Testis (tissue), 2 donors: ENCODE measurements at regions not wholly inside any gene's neighbourhood (a gene's known extent, or its start where the extent isn't known, plus 50 kb on each side); places are given as distances from the start of the nearest gene placed in this dataset.

Experiments used
- POLR2A ChIP-seq: fragments of 450-650 bp; IDR thresholded peaks from one replicate; pipeline ENCODE4 v1.6.1; 2017; ENCODE audit warnings: antibody characterized with exemption, mild to moderate bottlenecking, moderate library complexity
- TF ChIP-seq, protein P1 (sequence below), 3 experiments: fragments of 450-650 bp in 2 of 3; fragments of 200-600 bp in 1 of 3; sonication (generic) in 1 of 3; IDR thresholded peaks; one replicate each; pipeline ENCODE4 v1.5.1; 2016 to 2019; ENCODE audit warnings: antibody characterized with exemption in 3 of 3, mild to moderate bottlenecking in 2 of 3, moderate library complexity in 1 of 3

DNA sequence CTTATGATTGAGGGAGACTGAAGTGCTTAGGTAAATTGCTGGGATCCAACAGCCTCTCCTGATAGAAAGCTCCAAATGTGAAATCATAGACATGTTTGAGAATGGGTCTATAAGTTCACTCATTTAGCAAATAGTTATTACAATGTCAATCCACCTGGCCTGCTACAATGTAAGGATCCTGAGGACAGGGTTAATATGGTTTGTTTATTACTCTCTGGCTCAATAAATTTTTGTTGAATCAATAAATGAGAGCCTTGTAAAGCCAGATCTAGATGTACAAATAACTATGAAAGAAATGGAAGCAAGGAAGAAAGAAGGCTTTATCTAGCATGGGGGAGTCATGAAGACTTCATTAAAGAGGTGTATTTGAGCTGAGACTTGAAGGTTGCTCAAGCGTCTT, 165.6 kb upstream of the IGF1 start:
- TF ChIP-seq, protein P1, sequence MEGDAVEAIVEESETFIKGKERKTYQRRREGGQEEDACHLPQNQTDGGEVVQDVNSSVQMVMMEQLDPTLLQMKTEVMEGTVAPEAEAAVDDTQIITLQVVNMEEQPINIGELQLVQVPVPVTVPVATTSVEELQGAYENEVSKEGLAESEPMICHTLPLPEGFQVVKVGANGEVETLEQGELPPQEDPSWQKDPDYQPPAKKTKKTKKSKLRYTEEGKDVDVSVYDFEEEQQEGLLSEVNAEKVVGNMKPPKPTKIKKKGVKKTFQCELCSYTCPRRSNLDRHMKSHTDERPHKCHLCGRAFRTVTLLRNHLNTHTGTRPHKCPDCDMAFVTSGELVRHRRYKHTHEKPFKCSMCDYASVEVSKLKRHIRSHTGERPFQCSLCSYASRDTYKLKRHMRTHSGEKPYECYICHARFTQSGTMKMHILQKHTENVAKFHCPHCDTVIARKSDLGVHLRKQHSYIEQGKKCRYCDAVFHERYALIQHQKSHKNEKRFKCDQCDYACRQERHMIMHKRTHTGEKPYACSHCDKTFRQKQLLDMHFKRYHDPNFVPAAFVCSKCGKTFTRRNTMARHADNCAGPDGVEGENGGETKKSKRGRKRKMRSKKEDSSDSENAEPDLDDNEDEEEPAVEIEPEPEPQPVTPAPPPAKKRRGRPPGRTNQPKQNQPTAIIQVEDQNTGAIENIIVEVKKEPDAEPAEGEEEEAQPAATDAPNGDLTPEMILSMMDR (IDR thresholded peaks at IDR 0.05): no peak
- no peak for TF ChIP-seq POLR2A
